Breast epithelium (tissue), 4 donors: ENCODE measurements at regions not wholly inside any gene's neighbourhood (a gene's known extent, or its start where the extent isn't known, plus 50 kb on each side); places are given as distances from the start of the nearest gene placed in this dataset.

ENCODE experiments used
- DNase-seq, 2 donors: peaks; one replicate each; pipeline ENCODE4 v3.0.0-alpha.2; 2019; ENCODE audit warnings: low spot score in 2 of 2
- H3K27ac ChIP-seq, 2 donors: fragments of 200-600 bp; sonication (generic) in 1 of 2; one replicate each; pipeline ENCODE4 v1.5.1; 2016 to 2019; ENCODE audit warnings: mild to moderate bottlenecking in 1 of 2
- H3K27me3 ChIP-seq, 2 donors: fragments of 200-600 bp; sonication (generic) in 1 of 2; one replicate each; pipeline versions ENCODE4 v1.5.1 to v1.6.0; 2017 to 2019; ENCODE audit warnings: control low read depth in 1 of 2, mild to moderate bottlenecking in 1 of 2
- H3K36me3 ChIP-seq: fragments of 200-600 bp; one replicate; pipeline ENCODE4 v1.5.1; 2019
- H3K4me1 ChIP-seq, 2 donors: fragments of 200-600 bp; sonication (generic); one replicate each; pipeline ENCODE4 v1.5.1; 2016 to 2019; ENCODE audit warnings: control low read depth in 1 of 2
- H3K4me3 ChIP-seq, 3 donors: fragments of 200-600 bp; sonication (generic); 1 replicate in 2 of 3; 2 replicates in 1 of 3; pipeline ENCODE4 v1.5.1; 2016 to 2019; ENCODE audit warnings: mild to moderate bottlenecking in 3 of 3, moderate library complexity in 2 of 3
- H3K9me3 ChIP-seq, 2 donors: fragments of 200-600 bp; sonication (generic) in 1 of 2; one replicate each; pipeline ENCODE4 v1.5.1; 2016 to 2019; ENCODE audit warnings: control low read depth in 1 of 2
- POLR2A ChIP-seq: fragments of 450-650 bp; IDR thresholded peaks from one replicate; pipeline ENCODE4 v1.6.1; 2016; ENCODE audit warnings: antibody characterized with exemption, mild to moderate bottlenecking, moderate library complexity
- POLR2AphosphoS5 ChIP-seq, 3 donors: sonication (generic); formaldehyde crosslinking; IDR thresholded peaks; one replicate each; pipeline ENCODE4 v1.6.1; 2017; ENCODE audit warnings: antibody characterized with exemption in 3 of 3
- intact Hi-C: fragments of 100-400 bp; cut with DNase I; formaldehyde crosslinking; loops from one replicate; pipeline ENCODE4 v1.15.1; 2023; ENCODE audit warnings: low total_unique reads
- TF ChIP-seq, protein P1 (sequence below), 3 donors: fragments of 450-650 bp; IDR thresholded peaks; one replicate each; pipeline ENCODE4 v1.5.1; 2016 to 2017; ENCODE audit warnings: antibody characterized with exemption in 3 of 3, mild to moderate bottlenecking in 3 of 3, moderate library complexity in 3 of 3

GRCh38 chr14:26835979-26836570, 238.2 kb upstream of the NOVA1 start:
- H3K9me3 ChIP-seq: no peaks in the 10 kb centered on the region
- no peaks in the 10 kb centered on the region for H3K4me1 ChIP-seq
- H3K27me3 ChIP-seq: no peaks in the 10 kb centered on the region
- TF ChIP-seq POLR2AphosphoS5 (IDR thresholded peaks at IDR 0.05): no peak
- TF ChIP-seq, protein P1, sequence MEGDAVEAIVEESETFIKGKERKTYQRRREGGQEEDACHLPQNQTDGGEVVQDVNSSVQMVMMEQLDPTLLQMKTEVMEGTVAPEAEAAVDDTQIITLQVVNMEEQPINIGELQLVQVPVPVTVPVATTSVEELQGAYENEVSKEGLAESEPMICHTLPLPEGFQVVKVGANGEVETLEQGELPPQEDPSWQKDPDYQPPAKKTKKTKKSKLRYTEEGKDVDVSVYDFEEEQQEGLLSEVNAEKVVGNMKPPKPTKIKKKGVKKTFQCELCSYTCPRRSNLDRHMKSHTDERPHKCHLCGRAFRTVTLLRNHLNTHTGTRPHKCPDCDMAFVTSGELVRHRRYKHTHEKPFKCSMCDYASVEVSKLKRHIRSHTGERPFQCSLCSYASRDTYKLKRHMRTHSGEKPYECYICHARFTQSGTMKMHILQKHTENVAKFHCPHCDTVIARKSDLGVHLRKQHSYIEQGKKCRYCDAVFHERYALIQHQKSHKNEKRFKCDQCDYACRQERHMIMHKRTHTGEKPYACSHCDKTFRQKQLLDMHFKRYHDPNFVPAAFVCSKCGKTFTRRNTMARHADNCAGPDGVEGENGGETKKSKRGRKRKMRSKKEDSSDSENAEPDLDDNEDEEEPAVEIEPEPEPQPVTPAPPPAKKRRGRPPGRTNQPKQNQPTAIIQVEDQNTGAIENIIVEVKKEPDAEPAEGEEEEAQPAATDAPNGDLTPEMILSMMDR (IDR thresholded peaks at IDR 0.05): no peak
- no peak for TF ChIP-seq POLR2A
- H3K27ac ChIP-seq: no peak overlapping the region
- DNase-seq: no peak
- no peaks in the 10 kb centered on the region for H3K36me3 ChIP-seq
- intact Hi-C loops: no loop called here
- no peak overlapping the region for H3K4me3 ChIP-seq

- TF ChIP-seq, protein P1 (IDR thresholded peaks at IDR 0.05): no peak
- TF ChIP-seq POLR2AphosphoS5 (IDR thresholded peaks at IDR 0.05) (no peak), POLR2A (no peak)
- H3K27ac ChIP-seq: no peak overlapping the region
- H3K4me3 ChIP-seq: no peak overlapping the region
- intact Hi-C loops: no loop called here
- no peaks in the 10 kb centered on the region for H3K4me1 ChIP-seq
- DNase-seq: no peak
- H3K36me3 ChIP-seq: no peaks in the 10 kb centered on the region
- H3K9me3 ChIP-seq: no peaks in the 10 kb centered on the region
- no peaks in the 10 kb centered on the region for H3K27me3 ChIP-seq
These were observed 241.6 kb upstream of the NOVA1 start for GRCh38 chr14:26839481-26839880.

DNA sequence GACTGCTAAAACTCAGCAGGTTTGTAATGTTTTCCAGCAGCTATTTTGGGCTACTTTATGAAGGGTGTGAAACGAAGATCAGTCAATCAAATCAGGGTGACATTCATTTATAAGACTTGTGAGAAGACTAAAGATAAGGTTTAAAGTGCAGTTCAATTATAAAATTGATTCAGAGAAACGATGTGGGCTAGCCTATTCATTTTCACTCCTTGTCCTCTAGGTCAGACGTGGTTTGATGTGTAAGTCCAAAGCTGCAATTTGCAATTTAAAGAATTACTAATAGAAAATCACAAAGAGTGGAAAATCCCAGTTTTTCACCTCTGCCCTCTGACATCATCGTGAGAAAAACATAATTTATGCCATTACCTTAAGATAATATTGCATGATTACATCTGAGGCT, 243.5 kb upstream of the NOVA1 start:
- Histone ChIP-seq H3K4me1 (no peaks in the 10 kb centered on the region), H3K27me3 (no peaks in the 10 kb centered on the region), H3K4me3 (no peak overlapping the region), H3K9me3 (no peaks in the 10 kb centered on the region), H3K27ac (peak overlapping the region; percentile 27 to 41), H3K36me3 (no peaks in the 10 kb centered on the region)
- no peak for DNase-seq
- intact Hi-C loops: no loop called here
- TF ChIP-seq POLR2A: no peak
- TF ChIP-seq, protein P1 (IDR thresholded peaks at IDR 0.05): no peak
- TF ChIP-seq POLR2AphosphoS5 (IDR thresholded peaks at IDR 0.05): no peak

GRCh38 chr14:26841920-26842741, 244.3 kb upstream of the NOVA1 start:
- TF ChIP-seq POLR2A (no peak), POLR2AphosphoS5 (IDR thresholded peaks at IDR 0.05) (peak in 2 of 3 donors; percentile 76 to 95)
- TF ChIP-seq, protein P1 (IDR thresholded peaks at IDR 0.05): no peak
- H3K4me3 ChIP-seq: no peak overlapping the region
- intact Hi-C loops: no loop called here
- H3K27me3 ChIP-seq: no peaks in the 10 kb centered on the region
- no peaks in the 10 kb centered on the region for H3K4me1 ChIP-seq
- no peaks in the 10 kb centered on the region for H3K36me3 ChIP-seq
- H3K27ac ChIP-seq: peak overlapping the region; percentile 66 to 80
- no peaks in the 10 kb centered on the region for H3K9me3 ChIP-seq
- peak in 1 of 2 donors; percentile 31 for DNase-seq

- H3K36me3 ChIP-seq: no peaks in the 10 kb centered on the region
- no peak overlapping the region for H3K27ac ChIP-seq
- H3K4me3 ChIP-seq: no peak overlapping the region
- TF ChIP-seq POLR2A (no peak), POLR2AphosphoS5 (IDR thresholded peaks at IDR 0.05) (no peak)
- TF ChIP-seq, protein P1 (IDR thresholded peaks at IDR 0.05): no peak
- no peaks in the 10 kb centered on the region for H3K9me3 ChIP-seq
- DNase-seq: no peak
- H3K27me3 ChIP-seq: no peaks in the 10 kb centered on the region
- intact Hi-C loops: no loop called here
- no peaks in the 10 kb centered on the region for H3K4me1 ChIP-seq
These were observed 247.5 kb upstream of the NOVA1 start for GRCh38 chr14:26845151-26845818.
